ENCODE measurements at regions not wholly inside any gene's neighbourhood (a gene's known extent, or its start where the extent isn't known, plus 50 kb on each side); places are given as distances from the start of the nearest gene placed in this dataset.

- DNase-seq = no peak
Measured at GRCh38 chr5:173763410-173763809, 124.7 kb upstream of the CPEB4 start.

DNA sequence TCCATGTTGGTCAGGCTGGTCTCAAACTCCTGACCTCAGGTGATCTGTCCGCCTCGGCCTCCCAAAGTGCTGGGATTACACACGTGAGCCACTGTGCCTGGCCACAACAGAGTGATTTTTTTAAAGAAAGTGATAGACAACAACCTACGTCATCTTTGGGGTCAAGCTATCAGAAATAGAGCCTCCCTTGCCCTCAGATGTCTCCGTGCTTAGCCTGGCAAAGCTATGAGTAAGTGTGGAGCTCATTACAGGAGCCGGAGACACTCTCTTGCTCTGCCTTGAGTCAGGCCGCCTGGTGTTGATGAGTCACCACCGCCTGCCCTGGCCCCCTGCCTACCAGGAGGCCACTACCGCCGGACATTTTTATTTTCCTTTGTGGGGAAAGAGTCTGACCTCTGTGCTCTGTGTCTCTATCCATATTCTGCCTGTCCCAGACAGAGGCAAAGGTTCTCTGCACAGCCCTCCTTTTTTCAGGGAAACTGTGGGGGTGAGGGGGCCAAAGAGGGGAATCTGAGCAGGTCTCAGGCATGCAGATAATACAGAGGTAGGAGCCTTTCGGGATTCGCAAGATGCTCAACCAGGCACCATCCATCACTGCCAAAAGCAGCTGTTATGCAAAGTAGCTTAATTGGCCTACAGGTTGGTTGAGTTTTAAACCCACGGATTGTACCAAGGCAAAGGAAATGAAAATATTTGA, 123.7 kb upstream of the CPEB4 start:
- DNase-seq = no peak

DNA sequence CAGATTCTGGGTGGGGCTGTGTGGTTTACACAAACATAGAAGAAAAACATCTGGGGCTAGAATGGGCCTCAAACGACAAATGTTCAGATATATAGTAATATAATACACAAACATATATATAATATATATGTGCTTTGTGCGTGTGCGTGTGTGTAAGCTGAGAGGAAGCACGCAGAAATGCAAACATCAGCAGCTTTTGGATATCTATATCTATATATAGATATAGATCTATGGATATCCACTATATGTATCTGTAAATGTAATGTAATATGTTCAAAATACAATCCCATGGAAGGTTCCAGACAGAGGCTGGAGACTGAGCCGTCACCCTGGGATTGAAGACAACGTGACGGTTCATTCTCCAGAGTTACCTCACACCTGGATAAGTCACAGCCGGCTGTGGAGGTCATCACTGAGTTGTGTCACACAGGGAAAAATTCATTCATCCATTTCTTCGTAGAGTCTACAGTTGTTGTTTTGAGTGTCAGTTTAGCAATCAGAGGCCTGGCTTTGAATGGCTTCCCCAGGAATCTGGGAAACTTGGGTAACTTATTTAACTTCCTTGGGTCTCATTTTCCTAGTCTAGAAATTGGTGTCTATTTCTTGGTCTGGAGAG, 123.0 kb upstream of the CPEB4 start:
- DNase-seq = no peak

GRCh38 chr5:173765661-173766060, 122.5 kb upstream of the CPEB4 start:
- DNase-seq = no peak

DNA sequence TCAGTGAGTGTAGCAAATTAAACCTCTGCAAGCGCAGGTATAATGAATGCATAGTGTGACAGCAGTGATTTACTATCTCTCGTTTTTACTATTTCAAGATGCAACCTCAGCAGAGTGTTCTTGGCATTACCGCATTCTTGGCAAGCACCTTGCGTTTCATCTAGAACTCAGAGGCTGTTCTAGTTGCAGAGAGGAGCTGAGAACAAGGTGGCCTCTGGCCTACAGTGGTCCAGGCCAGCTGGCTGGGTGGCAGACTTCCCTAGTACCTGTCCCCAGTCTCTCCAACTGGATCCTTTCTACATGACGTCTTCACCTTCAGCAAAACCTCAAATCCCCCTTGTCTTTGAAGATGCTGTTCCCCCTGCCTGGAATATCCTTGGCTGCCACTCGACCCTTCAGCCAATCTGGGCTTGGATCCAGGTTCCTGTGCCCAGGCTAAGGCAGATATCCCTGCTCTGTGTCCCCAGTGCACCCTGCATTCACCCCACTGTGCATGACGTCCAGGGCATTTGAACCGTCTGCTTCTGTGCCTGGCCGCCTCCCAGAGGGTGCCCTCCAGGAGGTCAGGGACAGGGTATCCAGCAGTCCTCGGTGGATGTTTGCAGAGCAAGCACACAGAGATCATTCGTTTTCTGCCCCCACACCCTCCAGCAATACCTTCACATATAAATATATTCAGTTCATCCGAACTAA, 120.4 kb upstream of the CPEB4 start:
- DNase-seq = no peak

DNA sequence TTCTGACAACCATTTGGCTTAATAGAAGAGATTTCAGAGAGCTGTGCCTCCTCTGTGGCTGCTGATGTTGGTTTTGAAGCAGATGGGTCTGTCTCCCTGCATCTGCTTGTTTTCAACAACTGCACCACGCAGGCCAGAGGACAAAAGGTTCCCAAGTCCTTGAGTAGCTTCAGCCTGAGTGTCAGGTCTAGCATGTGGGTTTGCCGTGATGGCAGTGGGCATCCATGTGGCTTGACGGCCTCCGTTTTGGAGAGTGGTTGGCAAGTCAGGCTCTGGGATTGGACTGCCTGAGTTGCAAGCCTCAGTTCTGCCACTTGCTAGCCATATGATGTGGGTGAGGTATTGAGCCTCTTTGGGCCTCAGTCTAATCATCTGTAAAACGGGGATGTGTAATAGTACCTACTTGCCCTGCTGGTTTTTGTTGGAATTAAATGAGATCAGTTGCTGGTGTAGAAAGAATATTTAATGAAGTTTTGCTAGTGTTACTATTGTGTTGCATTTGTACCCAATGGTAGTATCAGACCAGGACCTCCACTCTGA, 119.8 kb upstream of the CPEB4 start:
- no peak for DNase-seq

DNA sequence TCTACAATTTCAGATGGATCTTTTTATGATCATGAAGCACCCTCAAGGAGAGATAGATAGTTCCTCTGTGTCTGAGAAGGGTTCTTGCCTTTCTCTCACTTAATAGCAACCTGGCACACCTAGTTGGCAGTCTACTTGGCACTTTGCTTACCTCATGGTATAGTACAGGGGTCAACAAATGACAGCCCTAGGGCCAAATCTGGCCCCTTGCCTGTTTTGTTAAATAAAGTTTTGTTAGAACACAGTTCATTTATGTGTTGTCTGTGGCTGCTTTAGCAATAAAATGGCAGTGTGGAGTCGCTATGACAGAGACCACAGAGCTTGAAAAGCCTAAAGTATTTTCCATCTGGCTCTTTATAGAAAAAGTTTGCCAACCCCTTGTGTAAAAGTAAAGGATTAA, 119.3 kb upstream of the CPEB4 start:
- DNase-seq = no peak

GRCh38 chr5:173770637-173771036, 117.5 kb upstream of the CPEB4 start:
- no peak for DNase-seq

DNA sequence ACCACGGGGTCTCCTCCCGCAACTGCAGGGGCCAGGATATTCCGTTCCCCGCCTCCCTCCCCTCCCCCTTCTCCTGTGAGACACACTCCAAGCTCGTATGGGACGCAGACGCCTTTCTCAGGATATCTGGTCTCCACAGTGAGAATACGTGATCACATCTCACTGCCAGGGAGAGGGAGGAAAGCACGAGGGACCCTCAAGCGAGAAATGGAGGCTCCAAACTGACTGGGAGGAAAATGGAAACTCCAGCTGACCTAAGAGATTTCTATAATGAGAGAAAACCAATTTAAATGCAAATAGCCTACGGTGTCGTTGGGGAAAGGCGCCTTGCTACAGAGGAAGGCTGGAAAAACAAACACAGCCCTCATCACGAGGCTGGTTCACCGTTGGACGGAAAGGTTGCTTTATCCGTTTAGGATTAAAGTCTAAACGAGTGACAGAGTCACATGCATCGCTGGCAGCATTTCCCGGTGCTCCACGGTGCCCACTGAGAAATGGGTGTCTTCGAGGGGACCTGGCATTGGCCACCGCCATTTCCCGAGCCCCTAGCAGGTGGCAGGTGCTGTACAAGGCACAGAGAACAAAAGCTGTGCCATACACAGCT, 116.9 kb upstream of the CPEB4 start:
- no peak for DNase-seq

GRCh38 chr5:173771725-173772383, 116.3 kb upstream of the CPEB4 start:
- DNase-seq = no peak

GRCh38 chr5:173772384-173773059, 115.6 kb upstream of the CPEB4 start:
- no peak for DNase-seq

DNA sequence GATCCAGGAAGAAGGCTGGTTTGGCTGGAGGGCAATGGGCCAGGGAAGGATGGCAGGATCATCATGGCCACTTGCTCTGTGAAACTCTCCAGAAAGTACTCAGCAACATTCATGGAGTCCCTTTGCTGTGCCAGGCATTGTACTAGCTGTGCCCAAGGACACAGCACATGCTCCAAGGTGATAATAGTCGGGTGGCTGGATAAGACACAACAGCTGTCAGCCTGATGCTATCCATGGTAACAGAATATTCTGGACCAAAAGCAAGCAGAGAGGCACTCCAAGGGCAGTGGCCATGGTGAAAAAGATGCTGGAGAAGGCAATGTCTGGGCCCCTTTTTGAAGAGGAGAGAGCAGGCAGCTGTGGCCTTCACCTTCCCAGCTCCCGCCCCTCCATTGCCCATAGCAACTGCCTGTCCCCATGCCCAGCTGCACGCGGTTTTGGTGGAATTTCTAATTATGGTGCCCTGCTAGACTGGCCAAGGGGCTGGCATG, 113.8 kb upstream of the CPEB4 start:
- no peak for DNase-seq

- no peak for DNase-seq
Measured at GRCh38 chr5:173775261-173776197, 112.6 kb upstream of the CPEB4 start.

- no peak for DNase-seq
Measured at GRCh38 chr5:173777149-173777548, 111.0 kb upstream of the CPEB4 start.

GRCh38 chr5:173777674-173778073, 110.5 kb upstream of the CPEB4 start:
- no peak for DNase-seq

GRCh38 chr5:173778152-173778782, 109.9 kb upstream of the CPEB4 start:
- no peak for DNase-seq

GRCh38 chr5:173778784-173779304, 109.3 kb upstream of the CPEB4 start:
- no peak for DNase-seq

GRCh38 chr5:173780235-173781234, 107.6 kb upstream of the CPEB4 start:
- DNase-seq = no peak
